OCI-LY7 (cell line): ENCODE measurements at regions not wholly inside any gene's neighbourhood (a gene's known extent, or its start where the extent isn't known, plus 50 kb on each side); places are given as distances from the start of the nearest gene placed in this dataset.

ENCODE experiments used
- BruUV-seq: library from RNA; stranded (reverse); fragments of 400-500 nt; replicated peaks from 2 replicates; lab custom pipeline; 2021; lab: Mats Ljungman, UMichigan
- CTCF ChIA-PET: fragments of 300-600 bp; sonication (Branson Sonifier 250); formaldehyde crosslinking; loops from one replicate; lab custom pipeline; 2022; ENCODE audit warnings: antibody characterized with exemption; ENCODE audit not compliant: unreplicated experiment; lab: Charles Lee
- POLR2A ChIA-PET: fragments of 300-600 bp; sonication (Branson Sonifier 250); formaldehyde crosslinking; loops from one replicate; lab custom pipeline; 2022; ENCODE audit warnings: antibody characterized with exemption; lab: Charles Lee
- DNase-seq: peaks from one replicate; pipeline ENCODE4 v3.0.0-alpha.2; 2015; ENCODE audit warnings: low spot score
- H2AFZ ChIP-seq: fragments of 200-600 bp; sonication (generic), shearing (Covaris generic); 2 replicates; pipeline ENCODE4 v1.6.1; 2014; ENCODE audit warnings: mild to moderate bottlenecking, antibody characterized with exemption, low read length, moderate library complexity
- H3K27ac ChIP-seq: fragments of 200-600 bp; sonication (generic); 2 replicates; pipeline ENCODE4 v1.5.1; 2014; ENCODE audit warnings: mixed run types, low read depth, mild to moderate bottlenecking, moderate library complexity, low read length, inconsistent platforms; ENCODE audit not compliant: poor library complexity, severe bottlenecking
- H3K36me3 ChIP-seq: fragments of 200-600 bp; sonication (generic); 2 replicates; pipeline ENCODE4 v1.6.1; 2014; ENCODE audit warnings: mild to moderate bottlenecking, antibody characterized with exemption, low read length, moderate library complexity, mixed read lengths; ENCODE audit not compliant: insufficient read depth
- H3K4me1 ChIP-seq: fragments of 200-600 bp; sonication (generic); 2 replicates; pipeline ENCODE4 v1.5.1; 2014; ENCODE audit warnings: mild to moderate bottlenecking, low read length; ENCODE audit not compliant: insufficient read depth, poor library complexity, severe bottlenecking
- H3K4me2 ChIP-seq: fragments of 200-600 bp; sonication (generic); 2 replicates; pipeline ENCODE4 v1.6.1; 2014; ENCODE audit warnings: mild to moderate bottlenecking, low read length
- H3K4me3 ChIP-seq: fragments of 200-600 bp; sonication (generic); 2 replicates; pipeline ENCODE4 v1.5.1; 2014; ENCODE audit warnings: mild to moderate bottlenecking, low read depth, low read length; ENCODE audit not compliant: poor library complexity, severe bottlenecking
- H3K79me2 ChIP-seq: fragments of 200-600 bp; sonication (generic); 2 replicates; pipeline ENCODE4 v1.6.1; 2016; ENCODE audit warnings: low read depth, mild to moderate bottlenecking, low read length, moderate library complexity, mixed read lengths; ENCODE audit not compliant: insufficient read depth
- H3K9me2 ChIP-seq: fragments of 200-600 bp; sonication (generic); 2 replicates; pipeline ENCODE4 v1.6.1; 2016; ENCODE audit warnings: mild to moderate bottlenecking, low read length, mixed read lengths; ENCODE audit not compliant: insufficient read depth
- H3K9me3 ChIP-seq: fragments of 200-600 bp; sonication (generic); 2 replicates; pipeline ENCODE4 v1.6.1; 2014; ENCODE audit warnings: mild to moderate bottlenecking, mixed run types, low read length, mixed read lengths
- H4K20me1 ChIP-seq: fragments of 200-600 bp; sonication (generic); 2 replicates; pipeline ENCODE4 v1.6.1; 2014; ENCODE audit warnings: mild to moderate bottlenecking, antibody characterized with exemption, low read length, moderate library complexity, mixed read lengths; ENCODE audit not compliant: insufficient read depth
- CTCF ChIP-seq: fragments of 200-600 bp; sonication (generic); conservative IDR thresholded peaks from 2 replicates; pipeline ENCODE4 v1.5.1; 2014; ENCODE audit warnings: mild to moderate bottlenecking, antibody characterized with exemption, low read length, moderate library complexity, mixed read lengths
- EZH2phosphoT487 ChIP-seq: fragments of 200-600 bp; sonication (generic); IDR thresholded peaks from 2 replicates; pipeline ENCODE4 v1.6.1; 2018; ENCODE audit warnings: low read depth, borderline replicate concordance, mild to moderate bottlenecking, mixed run types, antibody characterized with exemption, low read length, moderate library complexity, mixed read lengths
- intact Hi-C: fragments of 100-400 bp; cut with micrococcal nuclease; formaldehyde crosslinking; loops from one replicate; pipeline ENCODE4 v1.10.0; 2022; ENCODE audit not compliant: unreplicated experiment

- no peak overlapping the region for H3K4me2 ChIP-seq
- H2AFZ ChIP-seq: no peak overlapping the region
These were observed 548.2 kb downstream of the TBC1D22A start for GRCh38 chr22:47310601-47311000.

GRCh38 chr22:47309946-47310345 lies 547.5 kb downstream of the TBC1D22A start:
- H3K4me3 ChIP-seq: no peak overlapping the region
- H3K4me2 ChIP-seq: no peak overlapping the region
- H3K9me2 ChIP-seq: no peaks in the 10 kb centered on the region
- ChIA-PET CTCF (no interaction called here), POLR2A (no interaction called here)
- no peak overlapping the region for H3K27ac ChIP-seq
- intact Hi-C loops: no loop called here
- no peaks in the 10 kb centered on the region for H4K20me1 ChIP-seq
- no peaks in the 10 kb centered on the region for H3K36me3 ChIP-seq
- H3K9me3 ChIP-seq: no peaks in the 10 kb centered on the region
- no peaks in the 10 kb centered on the region for H3K79me2 ChIP-seq
- TF ChIP-seq CTCF: no peak
- no peak for TF ChIP-seq EZH2phosphoT487
- DNase-seq: no peak
- H2AFZ ChIP-seq: no peak overlapping the region
- BruUV-seq: no TSS peak
- H3K4me1 ChIP-seq: no peaks in the 10 kb centered on the region

More at GRCh38 chr22:47310601-47311000, 548.2 kb downstream of the TBC1D22A start:
- intact Hi-C loops: no loop called here
- H4K20me1 ChIP-seq: no peaks in the 10 kb centered on the region
- no peaks in the 10 kb centered on the region for H3K9me3 ChIP-seq
- no peak for DNase-seq
- TF ChIP-seq CTCF (no peak), EZH2phosphoT487 (no peak)
- no peak overlapping the region for H3K27ac ChIP-seq
- ChIA-PET POLR2A (no interaction called here), CTCF (no interaction called here)
- no TSS peak for BruUV-seq
- no peaks in the 10 kb centered on the region for H3K9me2 ChIP-seq
- H3K79me2 ChIP-seq: no peaks in the 10 kb centered on the region
- no peaks in the 10 kb centered on the region for H3K4me1 ChIP-seq
- H3K4me3 ChIP-seq: no peak overlapping the region
- H3K36me3 ChIP-seq: no peaks in the 10 kb centered on the region

GRCh38 chr22:47309476-47309875 lies 547.0 kb downstream of the TBC1D22A start:
- TF ChIP-seq EZH2phosphoT487: no peak
- TF ChIP-seq CTCF: no peak
- intact Hi-C loops: no loop called here
- H3K27ac ChIP-seq: no peak overlapping the region
- H3K36me3 ChIP-seq: no peaks in the 10 kb centered on the region
- no peaks in the 10 kb centered on the region for H3K9me3 ChIP-seq
- H3K4me2 ChIP-seq: no peak overlapping the region
- H3K4me1 ChIP-seq: no peaks in the 10 kb centered on the region
- no peak overlapping the region for H2AFZ ChIP-seq
- BruUV-seq: no TSS peak
- ChIA-PET POLR2A (no interaction called here), CTCF (no interaction called here)
- H4K20me1 ChIP-seq: no peaks in the 10 kb centered on the region
- H3K79me2 ChIP-seq: no peaks in the 10 kb centered on the region
- no peak for DNase-seq
- no peak overlapping the region for H3K4me3 ChIP-seq
- H3K9me2 ChIP-seq: no peaks in the 10 kb centered on the region
